Loucy (cell line): ENCODE measurements at regions not wholly inside any gene's neighbourhood (a gene's known extent, or its start where the extent isn't known, plus 50 kb on each side); places are given as distances from the start of the nearest gene placed in this dataset.

Experiments used
- EZH2phosphoT487 ChIP-seq: fragments of 200-600 bp; IDR thresholded peaks from 2 replicates; pipeline ENCODE4 v1.6.1; 2018; ENCODE audit warnings: antibody characterized with exemption, mild to moderate bottlenecking, moderate library complexity, borderline replicate concordance
- TF ChIP-seq, protein P1 (sequence below): fragments of 200-600 bp; sonication (generic); conservative IDR thresholded peaks from 2 replicates; pipeline ENCODE4 v1.5.1; 2014; ENCODE audit warnings: mild to moderate bottlenecking, antibody characterized with exemption, low read length

DNA sequence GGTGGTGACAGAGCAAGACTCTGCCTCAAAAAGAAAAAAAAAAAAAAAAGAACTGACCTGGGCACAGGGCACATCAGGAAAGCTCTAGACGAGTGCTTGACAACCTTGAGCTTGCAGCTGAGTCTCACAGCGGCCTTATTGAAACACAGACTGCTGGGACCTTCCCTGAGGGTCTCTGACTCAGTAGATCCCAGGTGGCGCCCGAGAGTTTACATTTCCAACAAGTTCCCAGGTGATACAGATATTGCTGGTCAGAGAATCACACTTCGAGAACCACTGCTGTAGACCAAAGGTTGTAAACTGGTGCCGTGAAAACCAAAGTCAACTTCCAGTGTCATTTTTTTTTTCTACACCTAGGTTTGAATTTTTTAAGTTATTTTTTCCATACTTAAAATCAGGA, 573.2 kb upstream of the MDFIC2 start:
- TF ChIP-seq, protein P1, sequence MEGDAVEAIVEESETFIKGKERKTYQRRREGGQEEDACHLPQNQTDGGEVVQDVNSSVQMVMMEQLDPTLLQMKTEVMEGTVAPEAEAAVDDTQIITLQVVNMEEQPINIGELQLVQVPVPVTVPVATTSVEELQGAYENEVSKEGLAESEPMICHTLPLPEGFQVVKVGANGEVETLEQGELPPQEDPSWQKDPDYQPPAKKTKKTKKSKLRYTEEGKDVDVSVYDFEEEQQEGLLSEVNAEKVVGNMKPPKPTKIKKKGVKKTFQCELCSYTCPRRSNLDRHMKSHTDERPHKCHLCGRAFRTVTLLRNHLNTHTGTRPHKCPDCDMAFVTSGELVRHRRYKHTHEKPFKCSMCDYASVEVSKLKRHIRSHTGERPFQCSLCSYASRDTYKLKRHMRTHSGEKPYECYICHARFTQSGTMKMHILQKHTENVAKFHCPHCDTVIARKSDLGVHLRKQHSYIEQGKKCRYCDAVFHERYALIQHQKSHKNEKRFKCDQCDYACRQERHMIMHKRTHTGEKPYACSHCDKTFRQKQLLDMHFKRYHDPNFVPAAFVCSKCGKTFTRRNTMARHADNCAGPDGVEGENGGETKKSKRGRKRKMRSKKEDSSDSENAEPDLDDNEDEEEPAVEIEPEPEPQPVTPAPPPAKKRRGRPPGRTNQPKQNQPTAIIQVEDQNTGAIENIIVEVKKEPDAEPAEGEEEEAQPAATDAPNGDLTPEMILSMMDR, result no peak
- TF ChIP-seq EZH2phosphoT487, result no peak
